CD14-positive monocyte (primary cell): ENCODE measurements at regions not wholly inside any gene's neighbourhood (a gene's known extent, or its start where the extent isn't known, plus 50 kb on each side); places are given as distances from the start of the nearest gene placed in this dataset.

Experiments
- DNase-seq, 3 donors: peaks; one replicate each; pipeline ENCODE4 v3.0.0-alpha.2; 2011 to 2022
- H2AFZ ChIP-seq: 2 replicates; pipeline ENCODE4 v1.6.0; 2012; ENCODE audit warnings: mild to moderate bottlenecking, low read depth, low read length, inconsistent platforms; ENCODE audit not compliant: insufficient read depth, poor library complexity, severe bottlenecking
- H3K27ac ChIP-seq, 2 donors: 1 replicate in 1 of 2; 2 replicates in 1 of 2; pipeline ENCODE4 v1.5.1; 2012 to 2013; ENCODE audit warnings: low read length in 2 of 2, control low read depth in 1 of 2, inconsistent platforms in 1 of 2, low read depth in 1 of 2, mild to moderate bottlenecking in 1 of 2
- H3K27me3 ChIP-seq, 2 donors: one replicate each; pipeline versions ENCODE4 v1.6.0 to v1.6.1; 2011 to 2013; ENCODE audit warnings: low read length in 2 of 2; ENCODE audit not compliant: control insufficient read depth in 2 of 2, insufficient read depth in 2 of 2
- H3K36me3 ChIP-seq, 2 donors: replicated peaks in 1 of 2; 1 replicate in 1 of 2; 2 replicates in 1 of 2; pipeline versions ENCODE4 v1.5.1 to v1.6.1; 2012 to 2013; ENCODE audit warnings: low read length in 2 of 2, control low read depth in 1 of 2, inconsistent platforms in 1 of 2, mild to moderate bottlenecking in 1 of 2; ENCODE audit not compliant: insufficient read depth in 2 of 2, control insufficient read depth in 1 of 2
- H3K4me1 ChIP-seq, 2 donors: 1 replicate in 1 of 2; 2 replicates in 1 of 2; pipeline versions ENCODE4 v1.5.1 to v1.6.1; 2012 to 2013; ENCODE audit warnings: low read length in 2 of 2, control low read depth in 1 of 2, inconsistent platforms in 1 of 2, mild to moderate bottlenecking in 1 of 2, moderate library complexity in 1 of 2; ENCODE audit not compliant: insufficient read depth in 2 of 2, control insufficient read depth in 1 of 2
- H3K4me2 ChIP-seq: replicated peaks from 2 replicates; pipeline ENCODE3; 2012; ENCODE audit warnings: low read length, moderate library complexity, mild to moderate bottlenecking; ENCODE audit not compliant: poor library complexity, severe bottlenecking; ENCODE audit errors: extremely low read depth
- H3K4me3 ChIP-seq, 3 experiments: fragments of 200-600 bp in 1 of 3; sonication (generic) in 1 of 3; replicated peaks in 1 of 3; 1 replicate in 2 of 3; 2 replicates in 1 of 3; pipeline ENCODE4 v1.5.1; 2011 to 2013; ENCODE audit warnings: low read length in 3 of 3, mild to moderate bottlenecking in 3 of 3, control low read depth in 2 of 3, low read depth in 2 of 3, inconsistent platforms in 1 of 3, moderate library complexity in 1 of 3
- H3K79me2 ChIP-seq: 2 replicates; pipeline ENCODE4 v1.6.0; 2012; ENCODE audit warnings: mild to moderate bottlenecking, control low read depth, inconsistent platforms, low read length, moderate library complexity; ENCODE audit not compliant: insufficient read depth
- H3K9ac ChIP-seq: 2 replicates; pipeline ENCODE4 v1.6.0; 2017; ENCODE audit warnings: low read length, mild to moderate bottlenecking; ENCODE audit not compliant: insufficient read depth, poor library complexity, severe bottlenecking
- H3K9me3 ChIP-seq, 2 donors: replicated peaks in 1 of 2; 1 replicate in 1 of 2; 2 replicates in 1 of 2; pipeline versions ENCODE4 v1.5.1 to v1.6.1; 2012 to 2013; ENCODE audit warnings: low read length in 2 of 2, control low read depth in 1 of 2; ENCODE audit not compliant: control insufficient read depth in 1 of 2, insufficient read depth in 1 of 2
- H4K20me1 ChIP-seq: 2 replicates; pipeline ENCODE4 v1.6.0; 2012; ENCODE audit warnings: mild to moderate bottlenecking, low read length, control low read depth, moderate library complexity; ENCODE audit not compliant: insufficient read depth
- H3K27ac Mint-ChIP-seq, 7 donors: one replicate each; pipeline ENCODE4 v1.8.0; 2020; ENCODE audit warnings: mild to moderate bottlenecking in 7 of 7, mixed read lengths in 7 of 7, moderate library complexity in 6 of 7, inconsistent platforms in 2 of 7
- H3K27me3 Mint-ChIP-seq, 3 donors: one replicate each; pipeline ENCODE4 v1.8.0; 2021 to 2022; ENCODE audit warnings: low read depth in 3 of 3, mild to moderate bottlenecking in 3 of 3, mixed read lengths in 3 of 3, moderate library complexity in 3 of 3, inconsistent platforms in 1 of 3
- H3K36me3 Mint-ChIP-seq, 2 donors: one replicate each; pipeline ENCODE4 v1.8.0; 2020; ENCODE audit warnings: mixed read lengths in 2 of 2, inconsistent platforms in 1 of 2, mild to moderate bottlenecking in 1 of 2
- H3K4me1 Mint-ChIP-seq: one replicate; pipeline ENCODE4 v1.8.0; 2020; ENCODE audit warnings: mild to moderate bottlenecking, mixed read lengths
- H3K4me3 Mint-ChIP-seq, 2 donors: one replicate each; pipeline ENCODE4 v1.8.0; 2020; ENCODE audit warnings: mild to moderate bottlenecking in 2 of 2, mixed read lengths in 2 of 2, moderate library complexity in 1 of 2
- H3K9me3 Mint-ChIP-seq, 7 donors: one replicate each; pipeline ENCODE4 v1.8.0; 2020 to 2022; ENCODE audit warnings: mixed read lengths in 7 of 7, mild to moderate bottlenecking in 6 of 7, moderate library complexity in 6 of 7, inconsistent platforms in 2 of 7
- CTCF ChIP-seq: fragments of 200-600 bp; IDR thresholded peaks from one replicate; pipeline ENCODE4 v1.8.0; 2022; ENCODE audit warnings: antibody characterized with exemption, mild to moderate bottlenecking
- WGBS: methylation state at CpG from one replicate; pipeline ENCODE4 v1.1.5; 2013; ENCODE audit warnings: missing lambda C conversion rate; ENCODE audit not compliant: insufficient coverage; 5-methylcytosine and 5-hydroxymethylcytosine counted together
- intact Hi-C, 2 donors: fragments of 100-400 bp; cut with micrococcal nuclease; formaldehyde crosslinking; loops; one replicate each; pipeline versions ENCODE4 v1.15.0 to v1.15.1; 2023

GRCh38 chr1:245007852-245008251 lies 143.5 kb upstream of the HNRNPU start:
- peaks cover 0 to 2% (median 0%) of the 10 kb centered on the region in 3 donors for H3K27me3 Mint-ChIP-seq
- no peaks in the 10 kb centered on the region for H3K9me3 Mint-ChIP-seq
- peak overlapping the region in 1 of 7 donors; percentile 20 for H3K27ac Mint-ChIP-seq
- Histone ChIP-seq H4K20me1 (no peaks in the 10 kb centered on the region), H3K27me3 (no peaks in the 10 kb centered on the region), H3K79me2 (no peaks in the 10 kb centered on the region), H3K4me1 (no peaks in the 10 kb centered on the region), H3K9me3 (no peaks in the 10 kb centered on the region), H3K9ac (no peak overlapping the region), H2AFZ (no peak overlapping the region), H3K27ac (no peak overlapping the region), H3K4me2 (no peak overlapping the region), H3K4me3 (no peak overlapping the region), H3K36me3 (no peaks in the 10 kb centered on the region)
- no peak for TF ChIP-seq CTCF
- intact Hi-C loops: no loop called here
- H3K36me3 Mint-ChIP-seq: peaks cover 0 to 4% of the 10 kb centered on the region in 2 donors
- H3K4me3 Mint-ChIP-seq: no peak overlapping the region
- WGBS: 100% methylated on average over 2 of the region's 5 CpGs
- H3K4me1 Mint-ChIP-seq: peaks cover 8% of the 10 kb centered on the region
- no peak for DNase-seq

- no peak for DNase-seq
- H3K4me2 ChIP-seq: no peak overlapping the region
- Mint-ChIP-seq H3K36me3 (peaks cover 0 to 4% of the 10 kb centered on the region in 2 donors), H3K27ac (no peak overlapping the region), H3K4me3 (no peak overlapping the region), H3K27me3 (no peaks in the 10 kb centered on the region), H3K9me3 (no peaks in the 10 kb centered on the region), H3K4me1 (peaks cover 19% of the 10 kb centered on the region)
- no peak for TF ChIP-seq CTCF
- H3K27ac ChIP-seq: no peak overlapping the region
- H2AFZ ChIP-seq: no peak overlapping the region
- H4K20me1 ChIP-seq: no peaks in the 10 kb centered on the region
- H3K9ac ChIP-seq: no peak overlapping the region
- H3K4me1 ChIP-seq: peaks cover 0 to 8% of the 10 kb centered on the region in 2 donors
- intact Hi-C loops: no loop called here
- no peaks in the 10 kb centered on the region for H3K9me3 ChIP-seq
- H3K4me3 ChIP-seq: no peak overlapping the region
- H3K79me2 ChIP-seq: no peaks in the 10 kb centered on the region
- WGBS: no CpG with 5 or more reads among the region's 2 CpGs
- no peaks in the 10 kb centered on the region for H3K36me3 ChIP-seq
- no peaks in the 10 kb centered on the region for H3K27me3 ChIP-seq
Observed at GRCh38 chr1:245003246-245003645, 138.9 kb upstream of the HNRNPU start.
